GM11168 (cell line): ENCODE measurements at regions not wholly inside any gene's neighbourhood (a gene's known extent, or its start where the extent isn't known, plus 50 kb on each side); places are given as distances from the start of the nearest gene placed in this dataset.

Experiments used
- in situ Hi-C: fragments of 300-500 bp; cut with MboI; formaldehyde crosslinking; loops from one replicate; pipeline ENCODE4 v1.12.0; 2022; ENCODE audit warnings: low sequenced_read_pairs; ENCODE audit not compliant: unreplicated experiment

DNA sequence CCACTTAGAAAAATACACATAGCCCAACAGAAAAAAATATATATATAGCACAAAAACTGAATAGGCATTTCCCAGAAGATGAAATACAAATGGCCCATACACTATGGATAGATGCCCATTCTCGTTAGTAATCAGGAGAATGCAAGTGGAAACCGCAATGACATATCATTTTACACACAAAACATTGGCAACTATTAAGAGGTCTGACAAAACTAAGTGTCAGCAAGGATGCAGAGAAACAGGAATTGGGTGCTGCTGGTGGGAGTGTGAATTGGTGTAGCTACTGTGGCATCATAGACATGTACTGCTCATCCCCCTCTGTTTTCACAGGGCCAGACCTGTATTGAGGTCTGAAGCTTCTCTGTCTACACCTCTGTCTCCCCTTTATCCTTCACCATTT, 320.0 kb downstream of the IDS start:
- in situ Hi-C loops = no loop called here

DNA sequence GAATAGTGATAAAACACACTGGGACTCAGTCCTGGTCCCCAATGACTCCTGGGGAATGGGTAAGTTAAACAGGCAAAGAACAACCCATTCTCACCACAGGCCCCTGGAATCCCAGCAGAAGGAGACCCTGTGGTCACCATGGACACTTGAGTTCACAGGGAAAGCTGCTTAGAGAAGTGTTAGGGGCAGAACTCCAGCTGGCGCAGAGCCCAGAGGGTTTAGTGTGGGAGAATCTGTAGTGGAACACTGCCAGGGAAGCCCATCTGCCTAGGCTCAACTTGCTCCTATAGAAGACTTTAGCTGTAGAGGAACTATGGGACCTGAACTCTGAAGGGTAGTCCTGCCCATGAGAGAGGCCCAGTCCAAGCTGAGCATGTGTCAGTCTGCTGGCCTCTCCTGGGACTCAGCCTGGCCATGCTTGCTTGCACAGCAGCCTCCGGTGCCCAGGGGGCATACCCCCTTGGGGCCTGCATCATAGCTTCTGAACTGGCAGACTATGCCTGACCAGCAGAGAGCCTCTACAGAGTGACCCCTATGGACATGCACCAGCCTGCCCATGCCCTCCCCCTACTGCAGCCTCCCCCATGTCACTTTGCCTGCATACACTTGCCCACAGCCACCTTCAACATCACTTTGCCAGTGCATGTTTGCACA, 343.5 kb downstream of the IDS start:
- in situ Hi-C loops = no loop called here

DNA sequence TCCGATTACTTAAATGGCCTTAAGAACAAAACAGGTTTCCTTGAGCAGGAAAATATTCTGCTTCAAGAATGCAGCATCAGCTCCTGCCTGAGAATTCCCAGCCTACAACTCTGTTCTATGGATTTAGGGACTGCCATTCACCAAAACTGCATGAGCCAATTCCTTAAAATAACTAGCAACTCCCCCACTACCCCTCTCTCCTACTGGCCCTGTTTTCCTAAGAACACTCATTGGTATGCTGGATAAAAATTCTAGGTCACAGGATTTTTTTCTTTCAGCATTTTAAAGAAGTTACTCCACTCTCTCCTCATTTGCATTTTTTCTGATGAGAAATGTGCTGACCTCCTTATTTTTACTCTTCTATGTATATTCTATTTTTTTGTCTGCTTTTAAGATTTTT, 347.1 kb downstream of the IDS start:
- in situ Hi-C loops = no loop called here

DNA sequence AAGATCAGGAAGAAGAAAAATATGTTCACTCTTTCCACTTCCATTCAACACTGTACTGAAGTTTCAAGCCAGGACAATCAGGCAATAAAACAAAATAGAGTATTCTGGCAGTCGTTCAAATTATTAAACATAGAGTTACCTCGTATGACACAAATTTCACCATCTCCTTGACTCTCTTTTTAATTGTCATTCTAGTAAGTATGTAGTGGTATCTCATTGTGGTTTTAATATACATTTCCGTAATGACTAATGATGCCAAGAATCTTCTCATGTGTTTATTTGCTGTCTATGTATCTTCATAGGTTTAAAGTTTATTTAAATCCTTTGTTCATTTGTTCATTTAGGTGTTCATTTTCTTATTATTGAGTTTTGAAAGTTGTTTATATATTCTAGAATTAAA, 352.2 kb downstream of the IDS start:
- in situ Hi-C loops = no loop called here

DNA sequence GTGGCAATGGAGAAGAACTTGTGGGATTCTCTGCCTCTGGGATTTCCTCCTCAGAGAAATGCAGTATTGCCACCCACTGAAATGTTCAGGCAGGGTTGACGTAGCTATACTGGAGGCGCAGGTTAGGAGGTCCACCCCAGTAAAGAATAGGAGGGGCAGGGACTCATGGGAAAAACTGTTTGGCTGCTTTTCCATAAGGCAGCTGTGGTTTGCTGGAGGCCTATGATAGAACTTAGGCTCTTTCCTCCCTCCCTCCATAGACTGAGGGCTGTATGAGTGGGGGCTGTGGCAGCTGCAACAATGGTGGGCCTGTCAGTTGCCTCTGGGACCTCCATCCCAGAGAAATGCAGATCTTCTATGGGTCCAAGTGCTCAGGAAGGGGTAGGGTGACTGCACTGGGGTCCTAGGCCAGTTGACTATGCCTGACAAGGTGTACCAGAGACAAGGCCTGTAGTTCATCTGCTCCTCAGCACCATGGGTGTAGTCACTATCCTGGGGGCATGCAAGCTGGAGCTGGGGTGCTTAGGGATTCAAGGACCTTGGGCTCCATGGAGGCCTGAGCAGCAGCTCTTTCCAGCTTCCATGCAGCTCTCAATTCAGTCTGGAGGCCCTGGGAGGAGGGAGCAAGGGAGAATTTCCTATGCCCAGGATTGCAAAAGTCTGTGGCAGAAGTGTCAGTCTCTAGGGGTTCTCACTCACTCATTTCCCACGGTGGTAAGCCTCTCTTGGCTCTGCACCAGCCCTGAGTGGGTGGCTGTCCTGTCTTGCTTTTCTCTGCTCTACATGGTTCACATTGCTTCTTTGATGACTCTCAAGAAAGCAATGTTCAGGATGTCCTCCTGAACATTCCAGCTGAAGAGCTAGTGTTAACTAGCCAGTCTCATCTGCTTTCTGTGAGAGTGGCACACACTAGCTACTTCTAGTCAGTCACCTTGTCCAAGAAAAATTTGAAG, 353.0 kb downstream of the IDS start:
- in situ Hi-C loops = no loop called here

DNA sequence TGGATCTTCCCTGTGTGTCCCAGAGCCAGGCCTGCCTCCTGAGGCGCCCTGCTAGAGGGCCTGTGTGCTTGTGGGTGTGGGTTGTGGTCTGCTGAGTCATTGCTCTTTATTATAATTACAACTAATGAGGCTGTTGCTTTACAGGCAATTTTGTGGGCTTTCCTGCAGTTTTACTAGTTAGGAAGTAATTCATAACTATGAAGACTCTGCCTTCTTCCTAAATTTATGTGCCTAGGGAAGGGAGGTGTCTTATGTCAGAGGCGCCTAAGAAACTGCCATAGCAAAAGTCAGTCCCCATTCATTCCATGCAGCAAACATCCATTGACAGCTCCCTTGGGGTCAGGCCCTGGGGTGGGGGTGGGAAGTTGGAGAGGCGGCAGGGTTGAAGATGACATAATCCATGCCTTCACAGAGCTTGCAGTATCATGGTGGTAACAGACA, 359.2 kb downstream of the IDS start:
- in situ Hi-C loops = no loop called here

DNA sequence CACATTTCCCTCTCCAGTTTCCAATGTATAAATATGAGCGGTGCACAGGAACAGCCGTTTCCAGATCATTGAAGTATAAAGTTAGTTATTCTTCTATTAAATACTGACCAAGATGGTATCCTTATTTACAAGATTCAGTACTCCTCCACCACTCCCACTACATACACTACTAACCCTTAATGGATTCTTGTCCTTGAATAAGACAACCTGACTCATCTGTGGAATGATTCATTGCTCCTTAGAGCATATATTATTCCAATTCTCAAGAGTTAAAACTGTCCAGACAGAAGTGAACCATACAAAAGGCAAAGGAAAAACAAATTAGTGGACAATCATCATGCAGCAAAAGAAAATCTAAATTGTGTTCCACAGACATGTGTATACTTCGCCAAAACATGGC, 373.3 kb downstream of the IDS start:
- in situ Hi-C loops = no loop called here

DNA sequence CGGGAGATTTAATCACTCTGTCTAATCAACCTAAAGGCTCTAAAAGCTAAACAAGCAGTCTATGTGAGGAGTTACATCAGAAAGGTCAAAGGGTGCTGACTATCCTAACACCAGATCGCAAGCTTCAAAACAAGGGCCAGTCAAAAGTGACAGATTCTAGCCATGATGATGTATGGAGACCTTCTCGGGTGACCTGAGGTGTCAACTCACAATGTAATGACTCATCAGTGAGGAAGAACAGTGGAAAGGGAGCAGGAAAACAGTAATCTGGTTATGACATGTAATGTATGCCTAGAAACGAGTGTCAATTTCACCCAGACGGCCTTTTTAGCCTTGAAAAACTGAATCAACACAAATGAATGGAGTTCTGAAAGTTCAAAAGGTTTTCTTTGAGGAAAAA, 375.3 kb downstream of the IDS start:
- in situ Hi-C loops = no loop called here

DNA sequence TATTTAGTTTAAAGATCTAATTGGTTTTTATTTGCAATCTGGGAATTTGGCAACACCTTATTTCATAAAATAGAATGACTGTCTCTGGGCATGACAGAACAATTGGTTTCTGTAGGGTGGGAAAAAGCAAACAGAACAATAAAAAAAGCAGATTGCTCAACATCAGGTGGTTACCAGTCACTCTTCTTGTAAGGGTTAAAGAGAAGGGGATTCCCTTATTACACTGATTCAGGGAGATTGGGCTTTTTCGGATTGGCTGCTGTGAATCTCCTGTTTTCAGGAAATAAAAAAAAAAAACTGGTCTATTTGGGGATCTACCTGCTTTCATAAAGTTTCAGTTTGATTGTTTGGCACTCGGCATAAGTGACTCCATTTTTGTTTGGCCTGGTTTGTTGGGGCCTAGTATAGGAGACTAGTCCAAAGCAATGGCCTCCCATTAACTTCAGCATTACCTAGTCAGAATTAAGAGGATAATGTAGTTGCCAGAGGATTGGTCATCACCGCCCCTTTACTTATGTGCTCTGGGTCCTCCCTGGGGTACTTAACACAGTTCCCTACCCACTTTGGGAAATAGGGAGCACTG, 380.5 kb downstream of the IDS start:
- in situ Hi-C loops = no loop called here

DNA sequence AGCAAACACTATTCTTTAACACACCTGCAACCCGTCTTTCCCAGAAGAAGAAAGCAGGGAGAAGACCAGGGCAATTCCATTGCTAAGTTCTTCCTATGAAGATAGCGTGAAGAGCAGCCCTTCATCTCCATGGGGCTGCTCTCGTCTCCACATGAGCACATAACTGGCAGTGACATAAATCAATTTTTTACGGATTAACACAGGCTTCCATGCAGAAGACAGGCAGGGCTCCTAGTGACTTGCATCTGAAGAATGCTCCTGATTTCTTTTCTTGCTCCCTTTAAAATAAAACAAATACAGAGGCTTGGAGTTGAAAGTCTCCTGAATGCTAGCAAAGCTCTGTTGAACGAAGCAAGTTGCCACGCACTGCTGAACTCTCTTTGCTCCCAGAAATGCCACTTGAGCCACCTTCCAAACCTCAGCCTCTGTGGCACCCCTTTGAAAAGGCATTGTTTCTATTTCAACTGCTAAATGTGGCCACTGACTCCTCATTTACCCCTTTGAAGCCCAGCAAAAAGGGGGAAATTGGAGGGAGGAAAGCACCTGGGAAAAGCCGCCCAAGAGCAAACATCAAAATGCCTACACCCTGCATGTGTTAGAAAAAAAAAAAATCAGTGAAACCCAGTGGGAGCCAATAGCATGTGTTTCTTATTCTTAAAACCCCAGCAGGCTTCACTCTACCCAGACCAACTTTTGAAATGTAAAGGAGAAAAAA, 383.7 kb downstream of the IDS start:
- in situ Hi-C loops = no loop called here

DNA sequence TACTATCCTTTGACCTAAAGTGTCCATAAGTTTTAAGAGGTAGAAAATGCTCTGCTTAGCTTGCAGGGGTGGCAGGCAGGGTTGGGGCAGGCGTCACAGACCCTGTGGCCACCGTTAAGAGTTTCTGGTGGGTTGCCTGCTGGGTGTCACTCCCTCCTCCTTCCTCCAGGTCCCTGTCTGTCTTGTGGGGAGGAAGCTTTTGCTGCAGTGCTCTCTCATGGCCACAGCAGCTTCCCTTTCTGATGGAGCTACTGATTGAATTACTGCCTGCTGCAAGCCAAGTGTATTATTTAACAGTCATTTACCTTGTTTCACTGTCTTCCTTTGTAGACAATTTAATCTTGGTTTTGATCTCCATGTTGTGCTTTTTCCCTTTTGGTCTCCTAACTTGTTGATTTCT, 384.6 kb downstream of the IDS start:
- in situ Hi-C loops = no loop called here

DNA sequence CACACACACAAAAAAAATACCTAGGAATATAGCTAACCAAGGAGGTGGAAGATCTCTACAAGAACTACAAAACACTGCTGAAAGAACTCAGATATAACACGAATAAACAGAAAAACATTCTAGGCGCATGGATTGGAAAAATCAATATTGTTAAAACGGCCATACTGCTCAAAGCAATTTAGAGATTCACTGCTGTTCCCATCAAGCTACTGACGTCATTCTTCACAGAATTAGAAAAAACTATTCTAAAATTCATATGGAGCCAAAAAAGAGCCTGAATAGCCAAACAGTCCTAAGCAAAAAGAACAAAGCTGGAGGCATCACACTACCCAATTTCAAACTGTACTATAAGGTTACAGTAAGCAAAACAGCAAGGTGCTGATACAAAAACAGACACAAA, 390.2 kb downstream of the IDS start:
- in situ Hi-C loops = no loop called here

DNA sequence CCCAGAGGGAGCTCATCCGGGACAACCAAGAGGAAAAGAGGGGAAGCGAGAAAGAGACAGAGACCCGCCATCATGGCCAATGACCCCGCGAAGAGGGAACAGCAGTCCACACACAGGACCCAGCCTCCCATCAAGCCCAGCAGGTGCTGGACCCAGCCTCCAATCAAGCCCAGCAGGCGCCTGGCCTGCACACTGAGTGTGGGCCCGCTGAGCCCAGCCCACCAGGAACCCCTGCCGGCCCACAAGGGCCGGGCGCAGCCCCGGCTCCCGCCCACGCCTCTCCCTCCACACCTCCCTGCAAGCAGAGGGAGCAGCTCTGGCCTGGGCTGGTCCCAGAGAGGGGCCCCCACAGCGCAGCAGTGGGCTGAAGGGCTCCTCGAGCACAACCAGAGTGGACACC, 391.1 kb downstream of the IDS start:
- in situ Hi-C loops = no loop called here

DNA sequence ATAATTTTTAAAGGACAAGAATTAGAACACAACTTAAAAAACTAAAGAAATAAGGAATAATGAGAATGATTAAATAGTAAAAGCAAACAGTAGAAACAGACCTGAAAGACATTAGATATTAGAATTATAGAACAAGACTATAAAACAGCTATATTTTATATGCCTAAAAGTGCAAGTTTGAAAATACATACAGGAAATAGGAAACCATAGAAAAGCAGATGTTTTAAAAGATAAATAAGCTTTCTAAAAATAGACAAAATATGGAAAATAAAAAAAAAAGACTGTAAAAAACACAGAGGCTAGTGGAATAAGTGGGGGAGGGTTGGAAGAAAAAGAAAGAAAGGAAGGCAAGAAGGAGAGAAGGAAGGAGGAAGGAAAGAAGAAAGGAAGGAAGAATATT, 407.3 kb downstream of the IDS start:
- in situ Hi-C loops = no loop called here

DNA sequence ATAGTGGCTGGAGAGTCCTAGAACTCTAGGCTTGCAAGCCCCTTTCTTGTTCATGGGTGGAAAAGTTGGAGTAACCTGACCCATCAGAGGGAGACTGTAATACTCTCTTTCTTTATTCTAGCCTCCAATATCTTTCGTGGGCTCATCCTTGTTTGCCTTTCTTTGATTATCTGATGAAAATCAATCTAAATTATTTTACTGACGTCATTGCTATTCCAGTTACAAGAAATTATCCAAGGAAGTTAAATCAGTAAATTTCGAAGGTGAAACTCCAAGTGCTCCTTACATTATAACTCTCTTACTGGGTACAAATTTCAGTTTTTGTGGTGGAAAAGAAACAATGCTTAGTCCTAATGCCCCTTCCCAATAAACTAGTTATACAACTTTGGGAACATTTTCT, 412.9 kb downstream of the IDS start:
- in situ Hi-C loops = no loop called here

DNA sequence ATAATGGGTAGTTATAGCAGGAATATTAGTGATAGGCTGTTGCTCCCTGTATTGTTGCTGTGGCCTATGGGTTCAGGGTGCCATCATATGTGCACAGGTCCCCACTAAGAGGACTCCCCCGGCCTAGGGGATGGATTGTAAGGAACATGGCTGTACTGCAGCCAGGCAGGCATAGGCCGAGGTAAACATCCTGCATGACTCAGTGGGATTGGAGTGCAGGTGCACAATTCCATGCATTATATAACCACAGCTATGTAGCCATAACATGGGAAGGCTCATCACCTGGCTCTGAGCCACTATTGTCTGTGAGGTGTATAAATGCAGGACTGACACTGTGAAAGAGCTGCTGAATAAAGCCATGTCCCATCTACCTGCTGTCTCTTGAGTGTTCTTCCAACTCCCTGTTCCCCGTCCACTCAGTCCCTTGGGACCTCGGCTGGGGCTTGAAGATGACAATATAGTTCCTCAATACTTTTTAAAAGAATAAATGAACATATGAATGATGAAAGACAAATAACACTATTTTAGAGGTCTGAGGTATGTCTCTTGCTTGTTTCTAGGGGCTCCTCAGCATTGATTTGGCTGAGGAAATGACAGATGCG, 425.2 kb downstream of the IDS start:
- in situ Hi-C loops = no loop called here

DNA sequence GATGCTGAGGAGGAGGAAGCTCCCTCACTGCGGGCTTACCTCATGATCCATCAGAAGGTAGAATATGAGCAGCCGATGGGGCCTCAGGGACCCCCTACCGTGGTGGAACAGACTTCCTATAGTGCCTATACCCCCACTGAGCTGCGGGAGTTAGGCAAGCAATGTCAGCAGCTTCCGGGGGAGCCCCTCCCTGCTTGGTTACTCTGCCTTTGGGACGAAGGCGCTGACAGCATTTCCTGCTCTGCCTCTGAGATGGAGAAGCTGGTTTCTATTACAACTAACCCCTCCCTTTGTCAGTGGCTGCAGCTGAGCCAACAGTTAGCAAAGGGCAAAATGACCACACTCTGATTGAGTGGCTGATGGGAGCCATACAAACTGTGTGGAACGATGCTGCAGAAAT, 430.7 kb downstream of the IDS start:
- in situ Hi-C loops = no loop called here

DNA sequence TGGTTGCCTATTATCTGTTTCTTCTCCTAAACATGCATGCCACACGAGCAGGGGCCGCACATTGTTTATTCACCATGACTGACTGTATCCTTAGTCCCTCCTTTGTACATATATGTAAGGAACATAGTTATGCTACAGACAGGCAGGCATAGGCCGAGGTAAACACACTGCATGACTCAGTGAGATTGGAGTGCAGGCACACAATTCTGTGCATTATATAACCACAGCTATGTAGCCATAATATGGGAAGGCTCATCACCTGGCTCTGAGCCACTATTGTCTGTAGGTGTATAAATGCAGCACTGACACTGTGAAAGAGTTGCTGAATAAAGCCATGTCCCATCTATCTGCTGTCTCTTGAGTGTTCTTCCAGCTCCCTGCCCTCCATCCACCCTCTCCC, 431.6 kb downstream of the IDS start:
- in situ Hi-C loops = no loop called here

DNA sequence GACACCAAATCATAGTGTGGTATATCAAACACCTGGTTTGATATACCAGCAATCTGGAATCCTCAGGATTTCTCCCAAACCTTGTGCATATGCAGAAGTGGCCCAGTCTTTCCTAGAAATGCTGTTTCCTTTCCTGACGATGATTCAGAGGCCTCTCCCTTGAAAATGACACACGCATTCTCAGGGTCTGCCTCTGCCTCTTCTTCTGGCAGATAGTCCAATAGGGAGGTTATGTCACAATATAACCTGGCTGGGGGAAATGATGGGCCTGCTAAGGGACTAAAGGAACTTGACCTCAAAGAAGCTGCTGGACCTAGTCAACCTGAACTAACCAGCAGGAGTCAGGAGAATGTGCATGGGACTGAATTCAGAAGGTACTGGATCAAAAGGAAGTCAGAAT, 435.2 kb downstream of the IDS start:
- in situ Hi-C loops = no loop called here

DNA sequence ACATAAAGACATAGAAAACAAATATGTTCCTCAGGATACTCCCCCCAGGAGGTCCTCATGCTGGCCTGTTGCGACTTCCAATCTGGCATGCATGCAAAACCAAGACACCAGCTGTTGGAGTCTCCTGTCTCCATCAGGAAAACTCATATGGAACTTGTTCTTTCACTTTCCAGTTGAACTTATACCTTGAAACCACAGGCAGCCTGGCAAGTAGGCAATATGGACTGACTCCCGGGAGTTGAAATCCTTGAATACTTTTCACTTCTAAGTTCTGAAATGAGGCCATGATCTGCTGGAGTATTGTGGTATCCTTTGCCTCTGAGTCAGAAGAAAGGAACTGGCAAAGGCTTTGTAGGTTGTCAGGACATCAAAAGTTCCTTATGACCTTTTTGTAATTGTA, 444.2 kb downstream of the IDS start:
- in situ Hi-C loops = no loop called here
